GM12892 (cell line): ENCODE measurements at regions not wholly inside any gene's neighbourhood (a gene's known extent, or its start where the extent isn't known, plus 50 kb on each side); places are given as distances from the start of the nearest gene placed in this dataset.

Experiments used
- DNase-seq: peaks from one replicate; pipeline ENCODE4 v3.0.0; 2011; ENCODE audit not compliant: insufficient read length
- FAIRE-seq: peaks from 2 replicates; lab custom pipeline; 2011; peaks lifted over from hg19 to GRCh38; lab: Jason Lieb, UNC
- POLR2A ChIP-seq: IDR thresholded peaks from 2 replicates; pipeline ENCODE4 v1.6.1; 2011; ENCODE audit warnings: low read depth, low read length, control low read depth
- POLR2AphosphoS5 ChIP-seq: IDR thresholded peaks from 2 replicates; pipeline ENCODE4 v1.6.1; 2011; ENCODE audit warnings: low read depth, low read length, control low read depth
- TAF1 ChIP-seq: IDR thresholded peaks from 2 replicates; pipeline ENCODE4 v1.6.1; 2011; ENCODE audit warnings: low read depth, mild to moderate bottlenecking, control low read depth, low read length, borderline replicate concordance

DNA sequence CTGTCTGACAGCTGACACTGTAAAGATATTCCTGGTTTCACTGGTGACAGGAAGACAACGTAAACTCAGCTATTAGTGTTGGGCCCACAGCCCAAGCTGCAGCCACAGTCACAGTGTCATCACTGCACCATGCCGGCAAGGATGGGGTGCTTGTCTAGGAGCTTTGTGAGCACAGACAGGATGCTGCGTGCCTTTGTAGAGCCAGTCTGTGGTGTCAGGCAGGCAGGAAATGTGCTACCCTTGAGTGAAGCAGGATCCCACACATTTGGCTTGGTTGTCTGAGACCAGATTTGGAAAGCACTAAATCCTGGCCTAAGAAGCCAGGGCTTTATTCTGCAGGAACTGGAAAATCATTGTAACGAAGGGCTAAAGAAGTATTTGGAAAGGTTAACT lies 121.6 kb upstream of the ADAMTS16 start:
- no peak for DNase-seq

DNA sequence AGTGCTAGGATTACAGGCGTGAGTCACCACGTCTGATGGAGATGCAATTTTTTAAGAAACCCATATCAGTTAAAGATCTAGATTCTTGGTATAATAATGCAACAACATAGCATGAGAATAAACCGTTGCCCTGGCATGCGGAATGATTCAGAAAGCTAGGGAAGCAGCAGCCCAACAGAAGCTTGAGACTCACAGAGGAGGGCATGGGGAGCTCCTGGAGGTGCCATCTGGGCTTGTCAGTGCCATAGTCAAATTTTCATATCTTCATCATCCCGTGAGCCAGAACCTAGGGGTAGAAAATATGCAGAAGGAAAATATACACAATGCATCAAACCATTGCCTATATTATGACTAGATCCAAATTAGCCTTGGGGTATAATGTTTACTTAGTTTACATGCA lies 118.7 kb upstream of the ADAMTS16 start:
- DNase-seq = no peak
- FAIRE-seq = no peak
- TF ChIP-seq POLR2A (no peak), TAF1 (no peak), POLR2AphosphoS5 (no peak)

More for the DNA sequence above, 121.6 kb upstream of the ADAMTS16 start:
- FAIRE-seq = peak; percentile 71
- TF ChIP-seq TAF1 = no peak
- no peak for TF ChIP-seq POLR2A
- no peak for TF ChIP-seq POLR2AphosphoS5

DNA sequence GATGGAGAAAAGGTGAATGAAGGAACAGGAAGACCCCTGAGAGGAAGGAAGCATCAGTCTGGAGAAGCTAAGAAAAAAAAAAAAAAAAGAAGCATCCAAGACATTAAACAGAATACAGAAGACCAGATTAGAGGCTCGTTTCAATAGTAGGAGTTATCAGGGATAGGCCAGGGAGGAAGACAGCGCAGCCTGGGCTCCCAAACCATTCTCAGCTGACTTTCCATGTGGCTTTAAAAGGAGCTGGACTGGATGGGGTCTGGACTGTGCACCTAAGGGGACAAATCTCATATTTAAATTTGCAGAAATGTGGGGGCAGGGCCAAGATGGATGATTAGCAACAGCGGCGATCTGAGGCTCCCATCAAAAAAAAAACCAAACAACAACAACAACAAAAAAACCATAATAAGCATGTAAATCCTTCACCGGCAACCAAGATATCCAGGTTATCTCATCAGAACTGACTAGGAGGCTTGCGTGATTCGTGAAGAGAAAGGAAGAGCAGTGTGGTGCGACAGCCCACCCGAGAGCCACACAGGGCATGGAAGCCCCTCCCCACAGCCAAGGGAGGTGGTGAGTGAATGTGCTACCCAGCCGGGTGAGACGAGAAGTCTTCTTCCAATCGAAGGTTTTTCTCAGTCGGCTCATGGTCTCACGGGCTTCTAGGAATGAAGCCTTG lies 114.9 kb upstream of the ADAMTS16 start:
- no peak for FAIRE-seq
- no peak for TF ChIP-seq TAF1
- no peak for TF ChIP-seq POLR2AphosphoS5
- no peak for TF ChIP-seq POLR2A

DNA sequence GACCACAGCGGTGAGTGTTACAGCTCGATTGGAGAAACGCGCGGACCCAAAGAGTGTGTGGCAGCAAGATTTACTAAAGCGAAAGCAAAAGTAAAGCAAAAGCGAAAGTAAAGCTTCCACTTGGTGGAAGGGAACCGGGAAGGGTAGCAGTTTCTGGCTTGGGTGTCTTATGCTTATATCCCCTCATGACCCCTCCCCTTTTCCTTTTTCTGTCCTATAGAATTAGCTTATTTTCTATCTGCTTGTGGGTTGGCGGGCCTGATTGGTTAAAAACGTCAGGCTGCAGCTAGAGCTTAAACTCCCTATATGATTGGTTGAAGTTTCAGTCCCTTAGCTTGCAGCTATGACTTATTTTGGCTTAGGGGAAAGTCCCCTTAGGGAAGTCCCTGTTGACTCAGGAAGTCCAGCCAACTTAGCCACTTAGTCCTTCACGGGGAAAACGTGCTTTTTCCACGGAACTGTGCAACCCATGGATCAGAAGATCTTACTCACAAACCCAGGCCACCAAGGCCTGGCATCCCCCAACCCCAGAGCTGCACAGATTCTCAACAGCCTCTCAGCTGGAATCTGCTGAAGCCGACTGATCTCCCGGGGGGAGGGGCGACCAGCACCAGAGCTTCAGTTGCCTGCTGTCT lies 114.2 kb upstream of the ADAMTS16 start:
- peak; percentile 83 for FAIRE-seq
- no peak for DNase-seq
- TF ChIP-seq TAF1 (no peak), POLR2AphosphoS5 (no peak), POLR2A (no peak)

More for the DNA sequence above, 114.9 kb upstream of the ADAMTS16 start:
- no peak for DNase-seq

DNA sequence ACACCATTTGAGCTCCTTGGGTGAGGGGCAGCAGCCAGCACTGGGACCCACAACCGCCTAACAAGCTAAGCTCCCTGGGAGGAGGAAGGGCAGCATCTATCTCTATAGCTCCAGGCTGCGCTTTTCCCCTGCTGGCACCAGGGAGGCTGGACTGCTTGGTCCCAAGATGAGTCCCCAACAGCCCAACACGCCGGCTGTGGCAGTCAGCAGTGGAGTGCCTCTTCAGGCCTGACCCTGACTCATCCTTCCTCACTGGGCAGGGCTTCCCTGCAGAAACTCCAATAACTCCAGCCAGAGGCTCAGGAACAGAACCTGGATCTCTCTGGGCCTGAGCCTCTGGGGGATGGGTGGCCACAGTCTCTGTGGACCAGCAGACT lies 113.7 kb upstream of the ADAMTS16 start:
- no peak for FAIRE-seq

DNA sequence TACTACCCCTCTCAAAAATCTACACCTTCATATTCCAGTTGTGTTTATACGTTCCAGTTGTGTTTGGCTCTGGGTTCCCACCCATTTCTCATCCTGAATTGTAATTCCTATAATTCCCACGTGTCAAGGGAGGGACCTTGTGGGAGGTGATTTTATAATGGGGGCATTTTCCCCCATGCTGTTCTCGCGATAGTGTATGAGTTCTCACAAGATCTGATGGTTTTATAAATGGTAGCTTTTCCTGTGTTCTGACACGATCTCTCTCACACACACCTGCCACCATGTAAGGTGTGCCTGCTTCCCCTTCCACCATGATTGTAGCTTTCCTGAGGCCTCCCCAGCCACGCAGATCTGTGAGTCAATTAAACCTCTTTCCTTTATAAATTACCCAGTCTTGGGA lies 108.5 kb upstream of the ADAMTS16 start:
- TF ChIP-seq TAF1 (no peak), POLR2AphosphoS5 (no peak), POLR2A (no peak)
- DNase-seq (no peak), FAIRE-seq (no peak)

More for the DNA sequence above, 113.7 kb upstream of the ADAMTS16 start:
- no peak for TF ChIP-seq TAF1
- no peak for TF ChIP-seq POLR2AphosphoS5
- no peak; the same call in 1 of the 2 replicates for TF ChIP-seq POLR2A
- DNase-seq = no peak

DNA sequence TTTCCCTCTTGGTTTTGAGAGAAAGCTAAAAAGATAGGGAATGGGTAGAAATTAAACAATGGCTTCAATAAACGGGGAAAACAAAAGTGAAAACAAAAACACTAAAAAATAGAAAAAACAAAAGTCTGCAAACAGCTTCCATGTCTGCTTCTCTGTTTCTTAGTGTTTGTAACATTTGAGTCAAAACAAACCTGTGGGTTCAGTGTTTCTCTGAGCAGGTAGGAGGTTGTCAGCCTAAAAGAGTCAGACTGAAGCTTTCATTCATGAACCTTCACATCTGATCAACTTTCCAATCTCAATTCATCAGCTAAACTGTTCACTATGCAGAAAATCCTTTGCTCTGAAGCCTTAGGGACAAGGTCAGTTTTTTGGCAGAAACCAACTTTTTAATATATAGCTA lies 102.5 kb upstream of the ADAMTS16 start:
- FAIRE-seq (peak; percentile 80), DNase-seq (no peak)
- TF ChIP-seq POLR2AphosphoS5 (no peak), POLR2A (no peak), TAF1 (no peak)

DNA sequence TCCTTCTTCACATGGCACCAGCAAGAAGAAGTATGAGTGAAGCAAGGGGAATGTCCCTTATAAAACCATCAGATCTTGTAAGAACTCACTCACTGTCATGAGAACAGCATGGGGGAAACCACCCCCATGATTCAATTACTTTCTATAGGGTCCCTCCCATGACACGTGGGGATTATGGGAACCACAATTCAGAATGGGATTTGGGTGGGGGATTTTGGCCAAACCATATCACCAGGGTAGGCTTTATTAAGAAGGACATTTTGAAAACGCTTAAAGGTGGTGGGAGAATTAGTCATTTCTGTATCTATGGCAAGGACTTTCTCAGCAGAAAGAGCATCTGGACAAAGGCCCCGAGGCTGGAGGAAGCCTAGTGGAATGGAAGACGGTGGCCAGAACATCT lies 100.2 kb upstream of the ADAMTS16 start:
- FAIRE-seq (peak; percentile 70), DNase-seq (no peak)

DNA sequence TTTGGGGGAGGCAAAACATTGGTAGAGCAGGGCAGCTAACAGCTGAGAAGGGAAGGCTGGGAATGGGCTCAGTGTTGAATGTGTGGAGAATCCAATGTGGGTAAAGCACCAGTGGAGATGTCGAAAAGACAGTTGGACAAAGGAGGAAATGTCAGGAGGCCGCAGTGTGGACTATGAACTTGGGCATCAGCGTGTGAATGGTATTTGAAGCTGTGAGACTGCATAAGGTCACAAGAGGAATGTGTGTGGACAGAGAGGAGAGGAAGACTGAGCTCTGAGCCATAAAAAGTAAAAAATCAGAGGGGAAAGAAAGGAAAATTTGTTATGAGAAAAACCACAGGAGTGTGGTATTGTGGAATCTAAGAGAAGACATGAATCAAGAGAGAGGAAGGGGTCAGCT lies 99.4 kb upstream of the ADAMTS16 start:
- TF ChIP-seq POLR2AphosphoS5 (no peak), TAF1 (no peak)
- FAIRE-seq = peak; percentile 67

More for the DNA sequence above, 100.2 kb upstream of the ADAMTS16 start:
- no peak for TF ChIP-seq POLR2AphosphoS5
- no peak for TF ChIP-seq TAF1
- TF ChIP-seq POLR2A = no peak

DNA sequence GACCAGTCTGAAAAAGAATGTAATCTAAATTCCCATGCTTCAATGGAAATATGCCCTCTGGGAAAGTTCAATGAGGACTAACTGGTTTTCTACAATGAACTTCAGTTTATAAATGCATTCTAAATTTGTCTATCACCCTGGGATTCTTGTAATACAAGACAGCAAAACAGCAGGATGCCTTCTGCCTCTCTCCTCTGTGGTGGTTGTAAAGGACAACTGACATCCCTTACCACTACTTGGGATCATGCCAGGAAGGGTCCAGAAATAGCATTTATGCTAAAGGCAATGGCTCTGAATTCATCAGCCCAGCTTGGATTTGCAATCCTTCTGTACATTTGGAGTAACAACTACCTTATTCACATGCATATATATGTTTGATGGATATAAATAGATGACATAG lies 97.3 kb upstream of the ADAMTS16 start:
- DNase-seq = no peak
- FAIRE-seq = no peak
- no peak for TF ChIP-seq POLR2A
- TF ChIP-seq TAF1 = no peak
- no peak for TF ChIP-seq POLR2AphosphoS5

More for the DNA sequence above, 99.4 kb upstream of the ADAMTS16 start:
- DNase-seq = no peak

DNA sequence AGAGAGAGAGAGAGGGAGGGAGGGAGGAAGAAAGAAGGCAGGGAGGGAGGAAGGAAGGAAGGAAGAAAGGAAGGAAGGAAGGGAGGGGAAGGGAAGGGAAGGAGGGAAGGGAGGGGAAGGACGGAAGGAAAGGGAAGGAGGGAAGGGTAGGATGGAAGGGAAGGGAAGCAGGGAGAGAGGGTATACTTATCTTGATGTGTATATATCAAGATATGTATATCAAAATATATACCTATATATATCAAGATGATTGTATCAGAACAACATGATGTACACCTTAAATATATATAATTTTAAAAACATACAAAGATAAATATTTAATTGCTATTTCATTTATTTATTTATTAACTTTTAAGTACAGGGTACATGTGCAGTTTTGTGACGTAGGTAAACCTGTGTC lies 96.8 kb upstream of the ADAMTS16 start:
- TF ChIP-seq POLR2A (no peak), TAF1 (no peak), POLR2AphosphoS5 (no peak)
- no peak for FAIRE-seq

More for the DNA sequence above, 96.8 kb upstream of the ADAMTS16 start:
- DNase-seq = no peak
